HG02763 (cell line): ENCODE measurements at regions not wholly inside any gene's neighbourhood (a gene's known extent, or its start where the extent isn't known, plus 50 kb on each side); places are given as distances from the start of the nearest gene placed in this dataset.

Experiments used
- ATAC-seq: cut with Tn5 transposase; IDR thresholded peaks from one replicate; pipeline ENCODE4 v1.9.1; 2021; ENCODE audit warnings: mild to moderate bottlenecking, moderate library complexity; ENCODE audit not compliant: unreplicated experiment

DNA sequence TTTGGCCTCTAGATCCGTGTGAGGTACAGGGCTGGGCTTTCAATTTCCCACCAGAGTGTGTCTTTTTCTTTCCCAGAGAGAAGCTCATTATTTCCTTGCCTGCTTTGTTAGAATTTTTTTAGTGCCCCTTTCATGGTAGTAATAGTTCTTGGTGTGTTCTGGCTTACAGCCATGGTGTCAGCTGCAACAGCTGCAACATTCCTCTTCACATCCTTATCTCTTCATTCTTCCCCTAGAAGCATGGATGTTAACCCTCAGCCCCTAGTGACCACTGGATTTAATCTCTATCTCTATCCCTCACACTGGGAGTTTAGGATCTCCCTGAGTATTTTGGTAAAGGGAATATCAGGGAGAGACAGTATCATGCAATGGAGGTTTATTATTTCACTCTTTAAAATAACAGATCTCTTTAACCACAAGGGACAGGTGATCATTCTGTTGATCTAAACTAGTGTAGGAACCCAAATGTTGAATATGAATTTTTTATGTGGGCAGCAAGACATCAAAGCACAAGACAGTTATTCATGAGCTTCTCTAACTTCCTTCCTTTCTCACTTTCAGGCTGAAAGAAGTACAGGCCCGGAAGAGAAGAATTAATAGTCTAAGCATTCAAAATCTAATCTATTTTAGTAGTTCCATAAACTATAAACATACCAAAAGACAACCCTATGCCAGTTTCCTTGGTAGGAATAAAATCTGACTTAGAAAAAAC, 160.2 kb downstream of the FAM170A start:
- ATAC-seq = no peak

DNA sequence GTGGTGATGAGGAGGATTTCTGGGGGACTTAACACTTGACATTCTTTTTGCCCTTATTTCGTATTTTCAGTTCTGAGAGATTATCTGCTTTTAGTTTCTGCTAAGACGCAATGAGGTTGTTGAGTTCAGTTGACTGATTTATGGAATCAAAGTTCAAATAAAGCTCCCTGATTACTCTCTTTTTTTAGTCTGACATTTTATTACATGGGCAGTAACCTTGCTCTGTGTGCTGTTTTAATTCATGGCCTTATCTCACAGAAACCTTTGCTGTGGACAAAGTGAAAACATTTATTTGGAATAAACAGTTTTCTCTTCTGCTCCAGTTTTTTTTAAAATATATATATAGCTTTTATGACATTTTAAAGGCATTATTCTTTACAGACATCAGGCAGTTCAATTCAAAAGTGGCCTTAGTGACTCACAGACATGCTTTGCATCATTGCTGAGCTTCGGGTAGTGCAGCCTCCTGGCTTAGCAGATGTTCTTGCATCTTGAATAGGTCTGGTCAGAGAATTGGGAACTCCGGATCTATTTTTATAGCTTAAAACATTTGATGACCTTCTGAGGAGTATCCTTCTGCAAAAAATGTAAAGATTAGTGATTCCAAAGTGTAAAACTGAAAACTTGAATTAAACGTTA, 162.9 kb downstream of the FAM170A start:
- no peak for ATAC-seq

DNA sequence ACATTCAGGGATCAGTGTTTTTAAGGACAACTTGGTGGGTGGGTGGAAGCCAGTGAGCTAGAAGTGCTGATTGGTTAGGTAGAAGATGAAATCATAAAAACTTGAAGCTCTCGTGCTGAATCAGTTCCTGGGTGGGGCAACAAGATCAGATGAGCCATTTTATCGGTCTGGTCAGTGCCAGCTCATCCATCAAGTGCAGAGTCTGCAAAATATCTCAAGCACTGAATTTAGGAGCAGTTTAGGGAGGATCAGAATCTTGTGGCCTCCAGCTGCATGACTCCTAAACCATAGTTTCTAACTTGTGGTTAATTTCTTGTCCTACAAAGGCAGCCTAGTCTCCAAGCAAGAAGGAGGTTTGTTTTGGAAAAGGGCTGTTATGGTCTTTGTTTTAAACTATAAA, 166.4 kb downstream of the FAM170A start:
- ATAC-seq = no peak

DNA sequence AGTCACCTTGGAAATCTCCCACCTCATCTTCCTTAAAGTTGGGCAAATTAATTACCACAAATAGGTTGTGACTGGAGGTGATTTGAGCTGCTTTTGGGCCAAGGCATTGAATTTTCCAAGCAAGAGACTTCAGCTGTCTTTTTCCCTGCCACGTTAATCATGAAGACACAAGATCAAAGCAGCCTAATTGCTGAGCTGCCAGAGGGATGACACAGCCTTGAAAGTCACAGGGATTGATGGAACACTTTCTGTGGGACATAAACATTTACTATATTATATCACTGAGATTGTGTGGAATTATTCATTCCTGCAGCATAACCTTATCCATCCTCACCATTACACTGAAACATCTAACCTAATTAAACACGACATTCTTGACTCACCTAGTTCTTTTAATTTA, 172.2 kb downstream of the FAM170A start:
- no peak for ATAC-seq

DNA sequence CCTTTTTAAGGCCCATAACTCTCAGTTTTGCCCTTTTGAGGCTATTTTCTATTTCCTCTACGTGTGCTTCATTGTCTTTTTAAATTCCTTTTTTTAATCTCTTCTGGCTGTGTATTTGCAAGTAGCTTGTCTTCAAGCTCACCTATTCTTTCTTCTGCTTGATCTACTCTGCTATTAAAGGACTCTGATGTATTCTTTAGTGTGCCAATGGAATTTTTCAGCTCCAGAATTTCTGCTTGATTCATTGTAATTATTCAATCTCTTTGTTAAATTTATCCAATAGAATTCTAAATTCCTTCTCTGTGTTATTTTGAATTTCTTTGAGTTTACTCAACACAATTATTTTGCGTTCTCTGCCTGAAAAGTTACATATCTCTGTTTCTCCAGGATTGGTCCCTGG, 178.7 kb downstream of the FAM170A start:
- no peak for ATAC-seq

DNA sequence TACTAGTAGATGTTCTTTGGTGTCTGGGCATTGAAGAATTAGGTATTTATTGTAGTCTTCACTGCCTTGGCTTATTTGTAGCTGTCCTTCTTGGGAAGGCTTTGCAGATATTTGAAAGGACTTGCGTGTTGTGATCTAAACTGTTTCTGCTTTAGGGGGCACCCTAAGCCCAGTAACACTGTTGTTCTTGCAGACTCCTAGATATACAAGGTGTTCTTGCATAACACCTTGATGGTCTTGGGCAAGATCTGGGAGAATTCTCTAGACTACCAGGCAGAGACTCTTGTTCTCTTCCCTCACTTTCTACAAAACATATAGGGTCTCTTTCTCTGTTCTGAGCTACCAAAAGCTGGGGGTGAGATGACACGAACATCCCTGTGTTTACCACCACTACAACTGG, 179.1 kb downstream of the FAM170A start:
- no peak for ATAC-seq

DNA sequence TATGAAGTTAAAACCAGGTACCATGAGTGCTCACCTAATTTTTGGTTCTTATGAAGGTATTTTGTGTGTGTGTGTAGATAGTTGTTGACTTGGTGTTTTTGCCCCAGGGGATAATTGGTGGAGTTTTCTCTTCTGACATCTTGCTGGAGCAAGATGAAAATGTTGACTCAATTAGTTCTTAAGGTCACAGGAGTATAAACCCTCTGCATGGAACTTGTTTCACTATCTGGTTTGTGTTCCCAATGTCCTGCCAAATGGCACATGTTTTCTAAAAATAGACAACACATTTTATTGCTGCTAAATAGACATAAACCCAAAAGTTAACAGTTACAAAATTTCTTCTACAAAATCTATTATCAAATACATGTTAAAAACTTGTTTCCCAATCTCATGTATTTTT, 180.9 kb downstream of the FAM170A start:
- ATAC-seq = no peak

DNA sequence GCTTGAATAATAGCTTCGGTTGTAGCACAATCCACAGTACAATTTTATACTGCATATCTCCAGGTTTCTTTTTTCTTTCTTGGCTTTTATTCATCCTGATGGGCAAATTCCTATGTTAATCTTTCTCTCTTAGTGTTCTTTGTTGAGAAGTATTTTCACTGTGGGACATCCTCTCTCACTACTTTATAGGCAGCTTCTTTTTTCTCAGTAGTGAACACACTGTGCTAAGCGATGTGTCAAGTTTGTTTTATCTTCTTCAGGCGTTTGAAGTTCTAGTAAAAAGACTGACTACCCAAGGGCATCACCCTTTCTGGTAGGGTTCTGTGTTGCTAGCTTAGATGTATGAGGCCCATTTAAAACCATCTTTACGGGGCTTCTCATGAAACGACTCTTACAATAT, 182.1 kb downstream of the FAM170A start:
- ATAC-seq = no peak

DNA sequence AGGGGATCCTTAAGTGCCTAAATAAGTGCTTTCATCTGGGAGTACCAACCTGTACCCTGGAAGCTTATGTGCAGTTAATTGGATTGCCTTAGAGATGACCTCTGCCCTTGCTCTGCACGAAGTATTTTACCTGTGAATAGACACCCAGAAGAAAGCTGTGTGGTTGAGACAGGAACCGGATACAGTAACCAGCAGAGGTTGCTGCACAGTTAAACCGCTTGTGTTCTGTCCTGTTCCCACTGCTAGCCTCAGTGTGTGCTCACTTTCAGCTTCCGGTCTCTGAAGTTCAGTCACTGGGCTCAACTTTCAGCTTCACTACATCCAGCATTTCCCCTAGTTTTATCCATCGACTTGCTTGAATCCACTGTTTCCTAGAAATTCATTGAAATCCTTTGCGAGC, 185.3 kb downstream of the FAM170A start:
- no peak for ATAC-seq

DNA sequence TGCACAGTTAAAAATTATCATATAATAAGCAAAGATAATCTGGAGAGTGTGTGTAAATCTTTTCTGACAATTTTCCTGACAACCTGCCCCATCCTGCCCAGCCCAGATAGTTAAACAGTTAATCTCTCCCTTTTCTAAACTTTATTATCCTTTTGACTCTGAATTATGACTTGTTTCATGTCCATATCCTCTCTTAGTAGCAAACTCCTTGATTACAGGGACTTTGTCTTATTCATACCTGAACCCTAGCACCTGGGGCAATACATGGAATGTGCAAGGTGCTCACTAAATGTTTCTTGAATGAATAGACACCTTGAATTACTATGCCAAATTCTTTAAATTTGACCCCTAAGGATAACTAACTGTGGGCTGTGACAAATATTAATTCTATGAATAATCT, 186.7 kb downstream of the FAM170A start:
- ATAC-seq = no peak

DNA sequence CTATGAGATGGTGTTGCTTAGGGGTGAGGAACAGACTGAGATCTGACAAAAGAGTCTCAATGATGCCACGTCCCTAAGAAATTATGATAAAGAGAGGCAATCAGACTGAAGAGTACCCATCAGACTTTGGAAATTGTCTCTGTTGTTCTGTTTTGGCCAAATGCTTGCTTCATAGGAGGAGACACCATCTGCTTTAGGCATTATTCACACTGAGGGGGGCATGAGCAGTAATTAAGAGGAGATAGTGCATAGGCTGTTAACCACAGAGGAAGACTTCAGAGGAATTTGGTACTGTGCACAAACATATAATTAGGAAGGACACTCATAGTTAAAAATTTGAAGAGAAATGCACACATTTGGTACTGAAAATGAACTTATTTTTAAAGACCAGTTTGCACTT, 190.7 kb downstream of the FAM170A start:
- ATAC-seq = no peak

DNA sequence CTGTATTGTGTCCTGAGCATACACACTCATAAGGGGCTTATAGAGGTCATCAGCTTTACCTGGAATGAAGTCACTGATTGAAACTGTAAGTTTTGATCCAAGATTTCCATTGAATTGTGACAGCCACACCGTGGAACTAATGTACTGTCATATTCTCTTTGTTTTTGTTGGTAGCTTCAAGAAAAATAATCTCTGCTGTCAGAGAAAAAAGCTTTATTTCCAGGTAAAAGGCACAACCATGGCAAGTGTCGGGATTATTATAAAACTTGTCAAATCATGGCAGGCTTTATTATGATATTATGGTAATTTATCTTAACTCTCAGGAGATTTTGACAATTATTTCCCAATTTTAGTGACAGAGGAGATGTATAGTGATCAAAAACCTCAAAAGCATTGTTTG, 191.2 kb downstream of the FAM170A start:
- no peak for ATAC-seq

DNA sequence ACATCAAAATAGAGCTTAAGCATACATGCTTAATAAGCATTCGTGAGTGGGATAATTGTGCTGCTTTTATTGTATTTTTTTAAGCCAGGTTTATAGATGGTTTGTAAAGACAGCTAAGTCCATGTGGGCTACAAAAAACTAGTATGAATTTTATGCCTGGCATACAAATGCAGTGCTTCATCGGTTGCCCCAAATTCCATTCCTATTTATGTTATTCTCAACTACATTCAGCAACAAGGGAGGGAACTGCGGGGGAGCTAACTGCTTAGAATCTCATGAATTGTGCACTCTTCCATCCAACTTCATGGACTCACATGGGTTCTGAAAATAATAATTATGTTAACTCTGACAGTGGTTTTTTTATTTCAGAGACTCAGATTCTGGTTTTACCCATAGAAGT, 199.2 kb downstream of the FAM170A start:
- ATAC-seq = no peak

DNA sequence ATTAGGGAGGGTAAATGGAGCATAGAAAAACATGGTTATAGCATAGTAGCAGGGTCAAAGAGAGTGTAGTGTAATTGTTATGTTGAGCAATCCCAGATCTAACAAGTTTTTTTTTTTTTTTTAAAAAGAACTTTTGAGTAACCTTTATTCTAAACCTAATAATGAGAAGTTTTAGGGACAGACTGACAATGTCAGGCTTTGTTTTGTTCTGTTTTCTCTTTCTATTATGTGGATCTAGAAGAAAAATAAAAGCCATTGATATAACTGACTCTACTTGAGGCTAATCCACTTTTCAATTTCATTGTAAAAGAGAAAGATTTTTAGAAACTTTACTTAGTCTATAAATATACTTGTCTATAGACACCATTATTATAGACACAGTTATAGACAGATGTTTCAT, 200.0 kb downstream of the FAM170A start:
- ATAC-seq = no peak

DNA sequence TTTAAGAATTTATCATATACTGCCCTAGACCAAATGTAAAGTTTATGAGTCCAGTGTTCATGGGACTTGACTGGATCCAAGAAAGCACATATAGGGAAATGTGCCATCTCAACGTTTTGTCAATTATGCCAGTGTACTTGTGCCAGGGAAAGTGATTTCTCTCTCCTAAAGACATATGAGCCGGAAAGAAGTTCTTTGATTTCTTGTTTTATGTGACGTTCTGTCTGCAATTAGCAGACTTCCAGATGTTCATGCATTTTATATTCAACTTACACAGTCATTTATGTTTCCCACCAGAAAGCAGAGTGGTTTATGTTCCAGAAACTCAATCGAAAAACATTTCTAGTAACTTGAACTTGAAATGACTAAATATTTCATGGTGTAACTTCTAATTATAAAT, 203.8 kb downstream of the FAM170A start:
- ATAC-seq = no peak

DNA sequence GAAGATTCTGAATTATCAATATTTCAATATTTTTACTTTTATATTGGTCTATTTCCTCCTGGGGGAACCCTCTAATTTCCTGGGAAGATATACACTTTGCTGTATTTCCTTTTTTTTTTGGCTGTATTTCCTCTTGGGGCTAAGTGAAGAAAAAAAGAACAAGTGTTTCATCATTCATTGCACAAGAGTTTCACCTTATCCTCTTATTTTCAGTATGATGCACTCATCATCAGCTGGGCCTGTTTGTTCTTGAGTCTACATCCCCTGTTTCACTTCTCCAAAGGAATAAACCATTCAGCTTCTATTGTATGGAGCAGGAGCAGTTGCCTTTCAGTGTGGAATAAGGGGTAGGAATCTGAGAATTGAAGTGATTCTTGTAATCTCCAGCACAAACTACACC, 210.8 kb downstream of the FAM170A start:
- ATAC-seq = no peak

DNA sequence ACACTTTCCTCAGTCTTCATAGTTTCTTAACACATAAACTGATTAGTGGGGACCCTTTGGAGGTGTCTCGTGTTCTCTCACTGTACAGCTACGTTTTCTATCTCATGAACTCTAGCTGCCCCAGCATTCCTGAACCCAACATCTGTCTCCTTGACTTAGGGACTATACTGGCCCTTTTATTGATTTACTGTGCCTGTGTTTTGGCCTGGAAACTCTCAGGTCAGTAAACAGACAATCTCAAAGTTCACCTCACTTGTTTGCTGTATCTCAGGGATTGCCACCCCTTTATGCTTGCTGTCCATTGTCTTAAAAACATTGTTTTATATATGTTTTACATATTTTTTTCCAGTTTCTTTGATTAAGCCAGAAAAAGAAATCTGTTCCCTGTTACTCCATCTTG, 222.8 kb downstream of the FAM170A start:
- ATAC-seq = no peak

DNA sequence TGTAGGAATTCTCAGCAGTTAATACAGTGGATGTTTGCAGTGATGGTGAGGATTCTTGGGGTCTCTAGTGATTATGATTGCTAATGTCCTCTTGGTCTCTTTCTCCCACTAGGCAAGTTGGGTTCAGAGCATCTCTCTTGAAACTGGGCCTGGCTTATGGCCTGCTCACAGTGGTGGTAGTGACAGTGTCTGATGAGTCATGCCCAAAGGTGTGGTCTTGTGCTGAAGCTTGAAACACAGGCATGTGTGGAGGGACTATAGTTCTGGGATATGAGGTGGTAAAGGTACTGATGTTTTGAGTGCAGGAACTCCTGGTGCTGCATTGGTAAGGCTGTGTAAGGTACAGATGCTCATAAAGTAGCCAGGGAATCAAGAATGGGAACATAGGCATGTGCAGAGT, 231.1 kb downstream of the FAM170A start:
- ATAC-seq = no peak

DNA sequence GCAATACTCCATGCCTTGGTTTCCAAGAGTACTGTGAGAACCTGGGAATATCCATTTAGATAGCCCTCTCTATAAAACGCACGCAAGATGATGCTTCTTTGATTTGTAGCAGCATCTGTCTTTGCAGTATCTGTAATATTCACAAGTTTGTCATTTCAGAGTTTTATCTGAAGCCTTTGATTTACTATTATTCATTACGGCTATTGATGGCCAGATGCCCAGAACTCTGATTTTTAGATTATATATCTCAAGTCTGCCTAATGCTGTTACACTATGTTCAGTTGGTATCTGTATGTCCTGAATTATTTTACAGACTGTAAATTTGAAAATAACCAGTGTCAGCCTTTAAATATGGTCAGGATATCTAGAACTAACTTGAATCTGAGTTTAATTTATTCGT, 233.3 kb downstream of the FAM170A start:
- no peak for ATAC-seq

DNA sequence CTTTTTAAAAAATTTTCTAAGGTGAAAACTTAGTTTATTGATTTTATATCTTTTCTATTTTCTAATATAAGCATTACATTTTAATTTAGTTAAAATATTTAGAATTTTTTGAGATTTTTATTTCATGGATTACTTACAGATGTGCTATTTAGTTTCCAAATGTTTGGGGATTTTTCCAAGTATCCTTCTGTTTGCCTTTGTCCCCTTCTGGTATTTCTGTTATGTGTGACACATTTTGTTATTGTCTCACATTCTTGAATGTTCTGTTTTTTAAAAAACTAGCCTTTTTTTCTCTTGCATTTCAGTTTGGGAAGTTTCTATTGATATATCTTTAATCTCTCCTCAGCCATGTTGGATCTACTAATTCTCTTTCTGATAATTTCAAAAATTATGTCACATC, 234.9 kb downstream of the FAM170A start:
- ATAC-seq = no peak

DNA sequence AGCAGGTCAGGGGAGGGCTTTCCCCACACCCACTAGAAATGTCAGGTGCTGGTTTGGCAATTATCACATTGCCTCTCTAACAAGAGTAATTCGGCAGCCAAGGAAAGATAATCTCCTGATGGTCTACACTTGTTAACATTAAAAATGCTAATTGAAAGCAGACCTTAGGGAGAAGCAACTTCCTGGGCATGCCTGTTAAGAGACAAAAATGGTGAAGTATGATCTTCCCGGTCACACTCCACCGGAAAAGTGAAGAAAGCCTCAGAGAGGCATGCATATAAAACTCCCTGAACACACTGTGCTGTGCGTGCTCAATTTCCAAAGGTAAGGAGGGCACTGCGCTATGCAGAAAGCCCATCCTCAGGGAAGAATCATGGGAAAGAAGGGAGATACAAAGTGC, 244.3 kb downstream of the FAM170A start:
- ATAC-seq = no peak

DNA sequence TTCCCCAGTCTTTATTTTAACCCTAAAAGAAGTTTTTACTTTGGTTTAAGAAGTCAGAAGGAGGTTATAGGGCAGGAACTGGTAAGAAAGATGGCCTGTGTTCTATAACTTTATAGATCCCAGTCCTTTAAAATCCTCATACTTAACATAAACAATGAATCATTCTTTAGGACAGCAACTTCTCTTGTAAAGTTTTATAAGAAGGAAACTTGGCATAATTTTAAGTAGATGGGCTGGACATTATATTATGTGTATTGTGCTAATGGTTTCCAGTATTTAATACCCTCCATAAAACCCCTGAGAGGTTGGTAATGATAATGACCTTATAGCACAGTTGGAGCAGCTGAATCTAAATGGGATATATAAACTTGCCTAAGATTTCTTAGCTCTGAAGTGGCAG, 247.2 kb downstream of the FAM170A start:
- no peak for ATAC-seq

DNA sequence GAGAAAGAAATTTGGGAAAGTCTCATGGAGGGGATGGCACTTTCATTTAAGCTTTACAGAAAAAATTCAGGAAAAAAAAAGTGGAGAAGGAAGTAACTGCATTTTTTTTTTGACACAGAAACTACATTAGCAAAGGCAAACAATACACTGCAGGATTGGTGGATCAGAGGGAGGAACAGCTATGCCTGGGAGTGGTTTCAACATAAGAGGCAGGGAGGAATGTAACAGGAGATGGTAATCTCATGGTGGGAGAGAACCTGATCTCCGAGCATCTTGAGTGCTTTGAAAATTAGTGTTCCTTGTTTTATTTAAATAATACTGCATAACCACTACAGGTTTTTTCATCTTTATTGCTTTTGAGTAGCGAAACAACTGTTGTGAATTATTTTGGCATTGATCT, 249.4 kb downstream of the FAM170A start:
- no peak for ATAC-seq
